ENCODE measurements at regions not wholly inside any gene's neighbourhood (a gene's known extent, or its start where the extent isn't known, plus 50 kb on each side); places are given as distances from the start of the nearest gene placed in this dataset.
"Not testable (repeated sequence)": the region's sequence is repeated elsewhere in the genome, so short reads cannot be mapped to it uniquely, and the experiment has no call there.

GRCh38 chr9:65449886-65450610, 165.0 kb upstream of the FOXD4L5 start:
- DNase-seq = not testable (repeated sequence)

- DNase-seq = no peak
These were observed 164.4 kb upstream of the FOXD4L5 start for GRCh38 chr9:65449423-65449822.

- DNase-seq = not testable (repeated sequence)
These were observed 162.1 kb upstream of the FOXD4L5 start for GRCh38 chr9:65447146-65447545.

- not testable (repeated sequence) for DNase-seq
These were observed 161.0 kb upstream of the FOXD4L5 start for GRCh38 chr9:65445991-65446390.

- DNase-seq = no peak
These were observed 159.9 kb upstream of the FOXD4L5 start for GRCh38 chr9:65444943-65445342.

GRCh38 chr9:65442116-65442515, 157.1 kb upstream of the FOXD4L5 start:
- not testable (repeated sequence) for DNase-seq

GRCh38 chr9:65441324-65441920, 156.4 kb upstream of the FOXD4L5 start:
- not testable (repeated sequence) for DNase-seq

GRCh38 chr9:65437724-65438123, 152.7 kb upstream of the FOXD4L5 start:
- DNase-seq = no peak

GRCh38 chr9:65435464-65435863, 150.5 kb upstream of the FOXD4L5 start:
- DNase-seq = no peak

- no peak for DNase-seq
These were observed 147.8 kb upstream of the FOXD4L5 start for GRCh38 chr9:65432722-65433323.

- DNase-seq = no peak
These were observed 147.0 kb upstream of the FOXD4L5 start for GRCh38 chr9:65432051-65432450.

GRCh38 chr9:65430221-65430620, 145.2 kb upstream of the FOXD4L5 start:
- no peak for DNase-seq

- DNase-seq = not testable (repeated sequence)
These were observed 142.4 kb upstream of the FOXD4L5 start for GRCh38 chr9:65427361-65427760.

GRCh38 chr9:65426813-65427212, 141.8 kb upstream of the FOXD4L5 start:
- not testable (repeated sequence) for DNase-seq

- DNase-seq = no peak
These were observed 141.2 kb upstream of the FOXD4L5 start for GRCh38 chr9:65426231-65426630.

GRCh38 chr9:65425183-65425582, 140.2 kb upstream of the FOXD4L5 start:
- not testable (repeated sequence) for DNase-seq

GRCh38 chr9:65424437-65424984, 139.5 kb upstream of the FOXD4L5 start:
- not testable (repeated sequence) for DNase-seq

GRCh38 chr9:65423691-65424436, 138.9 kb upstream of the FOXD4L5 start:
- DNase-seq = not testable (repeated sequence)

GRCh38 chr9:65422966-65423690, 138.1 kb upstream of the FOXD4L5 start:
- peak; percentile 4 for DNase-seq

GRCh38 chr9:65421486-65421885, 136.5 kb upstream of the FOXD4L5 start:
- DNase-seq = not testable (repeated sequence)

GRCh38 chr9:65420771-65421170, 135.8 kb upstream of the FOXD4L5 start:
- no peak for DNase-seq

GRCh38 chr9:65418966-65419365, 134.0 kb upstream of the FOXD4L5 start:
- not testable (repeated sequence) for DNase-seq
